ENCODE measurements at regions not wholly inside any gene's neighbourhood (a gene's known extent, or its start where the extent isn't known, plus 50 kb on each side); places are given as distances from the start of the nearest gene placed in this dataset.

DNA sequence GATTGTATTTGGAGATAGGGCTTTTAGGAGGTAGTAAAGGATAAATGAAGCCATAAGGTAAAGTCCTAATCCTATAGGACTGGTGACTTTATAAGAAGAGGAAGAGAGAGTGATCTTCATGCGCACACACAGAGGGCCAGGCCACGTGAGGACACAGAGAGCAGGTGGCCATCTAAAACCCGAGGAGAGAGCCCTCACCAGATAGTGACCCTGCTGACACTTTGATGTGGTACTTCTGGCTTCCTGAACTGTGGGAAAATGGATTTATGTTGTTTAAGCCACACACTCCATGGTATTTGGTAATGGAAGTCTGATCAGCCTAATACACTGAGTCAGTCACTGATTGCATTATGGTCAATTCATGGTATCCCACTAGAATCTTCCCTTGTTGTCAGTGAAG, 164.9 kb upstream of the TAPT1 start (continued):
- TF ChIP-seq UBTF (IDR thresholded peaks at IDR 0.05; ENCODE audit: borderline replicate concordance in 1 of 2, low read depth in 2 of 2, low read length in 2 of 2) (no peak), TSHZ1 (CRISPR knock-in tag; IDR thresholded peaks at IDR 0.05) (no peak)
- TF ChIP-seq, protein P1, sequence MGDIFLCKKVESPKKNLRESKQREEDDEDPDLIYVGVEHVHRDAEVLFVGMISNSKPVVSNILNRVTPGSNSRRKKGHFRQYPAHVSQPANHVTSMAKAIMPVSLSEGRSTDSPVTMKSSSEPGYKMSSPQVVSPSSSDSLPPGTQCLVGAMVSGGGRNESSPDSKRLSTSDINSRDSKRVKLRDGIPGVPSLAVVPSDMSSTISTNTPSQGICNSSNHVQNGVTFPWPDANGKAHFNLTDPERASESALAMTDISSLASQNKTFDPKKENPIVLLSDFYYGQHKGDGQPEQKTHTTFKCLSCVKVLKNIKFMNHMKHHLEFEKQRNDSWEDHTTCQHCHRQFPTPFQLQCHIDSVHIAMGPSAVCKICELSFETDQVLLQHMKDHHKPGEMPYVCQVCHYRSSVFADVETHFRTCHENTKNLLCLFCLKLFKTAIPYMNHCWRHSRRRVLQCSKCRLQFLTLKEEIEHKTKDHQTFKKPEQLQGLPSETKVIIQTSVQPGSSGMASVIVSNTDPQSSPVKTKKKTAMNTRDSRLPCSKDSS (IDR thresholded peaks at IDR 0.05; ENCODE audit: low read depth, partially characterized antibody): no peak
- TF ChIP-seq, protein P2, sequence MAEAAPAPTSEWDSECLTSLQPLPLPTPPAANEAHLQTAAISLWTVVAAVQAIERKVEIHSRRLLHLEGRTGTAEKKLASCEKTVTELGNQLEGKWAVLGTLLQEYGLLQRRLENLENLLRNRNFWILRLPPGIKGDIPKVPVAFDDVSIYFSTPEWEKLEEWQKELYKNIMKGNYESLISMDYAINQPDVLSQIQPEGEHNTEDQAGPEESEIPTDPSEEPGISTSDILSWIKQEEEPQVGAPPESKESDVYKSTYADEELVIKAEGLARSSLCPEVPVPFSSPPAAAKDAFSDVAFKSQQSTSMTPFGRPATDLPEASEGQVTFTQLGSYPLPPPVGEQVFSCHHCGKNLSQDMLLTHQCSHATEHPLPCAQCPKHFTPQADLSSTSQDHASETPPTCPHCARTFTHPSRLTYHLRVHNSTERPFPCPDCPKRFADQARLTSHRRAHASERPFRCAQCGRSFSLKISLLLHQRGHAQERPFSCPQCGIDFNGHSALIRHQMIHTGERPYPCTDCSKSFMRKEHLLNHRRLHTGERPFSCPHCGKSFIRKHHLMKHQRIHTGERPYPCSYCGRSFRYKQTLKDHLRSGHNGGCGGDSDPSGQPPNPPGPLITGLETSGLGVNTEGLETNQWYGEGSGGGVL (CRISPR knock-in tag; IDR thresholded peaks at IDR 0.05): no peak
